ENCODE measurements at regions not wholly inside any gene's neighbourhood (a gene's known extent, or its start where the extent isn't known, plus 50 kb on each side); places are given as distances from the start of the nearest gene placed in this dataset.

- Histone ChIP-seq H3K27me3 (no peaks in the 10 kb centered on the region), H3K9me3 (ENCODE audit: low read depth) (no peaks in the 10 kb centered on the region), H3K4me3 (no peak overlapping the region), H3K4me1 (ENCODE audit: low read depth) (no peaks in the 10 kb centered on the region), H3K36me3 (no peaks in the 10 kb centered on the region), H3K27ac (no peak overlapping the region)
- no peak for DNase-seq (ENCODE audit: low read depth in 1 of 2, low spot score in 1 of 2)
- TF ChIP-seq CTCF (IDR thresholded peaks at IDR 0.05; ENCODE audit: low read depth, low read length): no peak
These were observed 94.4 kb downstream of the DTWD1 start for GRCh38 chr15:49715211-49715610.

DNA sequence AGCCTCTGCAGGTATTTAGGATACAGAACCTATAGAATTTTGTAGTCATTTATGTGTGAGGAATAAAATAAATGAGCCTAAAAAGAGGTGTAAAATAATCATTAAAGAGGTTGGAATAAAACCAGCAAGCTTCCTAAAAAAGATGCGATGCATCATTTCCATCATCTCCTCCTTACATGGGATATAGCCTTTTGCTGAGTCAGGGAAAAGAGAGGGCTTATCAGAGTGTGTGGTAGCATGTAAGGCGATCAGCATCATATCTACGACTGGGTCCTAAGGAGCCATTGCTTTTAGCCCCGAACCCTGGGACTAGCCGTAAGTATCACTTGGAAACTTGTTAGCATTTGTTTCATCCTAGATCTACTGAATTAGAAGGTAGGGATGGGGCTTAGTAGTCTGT is 94.9 kb downstream of the DTWD1 start:
- DNase-seq (ENCODE audit: low read depth in 1 of 2, low spot score in 1 of 2): no peak
- Histone ChIP-seq H3K36me3 (no peaks in the 10 kb centered on the region), H3K27ac (no peak overlapping the region), H3K4me1 (ENCODE audit: low read depth) (no peaks in the 10 kb centered on the region), H3K9me3 (ENCODE audit: low read depth) (no peaks in the 10 kb centered on the region), H3K27me3 (no peaks in the 10 kb centered on the region), H3K4me3 (no peak overlapping the region)
- TF ChIP-seq CTCF (IDR thresholded peaks at IDR 0.05; ENCODE audit: low read depth, low read length): no peak

DNA sequence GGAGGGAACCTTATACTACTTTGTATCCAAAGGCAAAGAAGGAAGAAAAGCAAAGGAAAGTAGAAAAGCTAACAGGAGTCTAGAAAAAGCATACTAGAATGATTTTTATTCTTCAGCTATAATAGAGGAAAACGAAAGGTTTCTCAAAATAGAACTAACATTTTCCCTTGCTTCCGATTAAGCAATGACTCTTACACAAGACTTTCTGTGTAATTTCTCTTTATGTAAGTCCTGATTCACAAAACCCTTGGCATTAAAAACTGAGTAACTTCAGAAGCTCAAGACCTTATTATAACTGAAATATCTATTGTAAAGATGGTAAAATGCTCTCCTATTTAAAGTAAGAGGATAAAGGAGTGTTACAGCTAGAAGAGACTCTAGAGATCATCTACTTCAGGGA is 97.4 kb downstream of the DTWD1 start:
- no peak overlapping the region for H3K4me3 ChIP-seq
- H3K9me3 ChIP-seq (ENCODE audit: low read depth): no peaks in the 10 kb centered on the region
- no peaks in the 10 kb centered on the region for H3K4me1 ChIP-seq (ENCODE audit: low read depth)
- no peak for TF ChIP-seq CTCF (IDR thresholded peaks at IDR 0.05; ENCODE audit: low read depth, low read length)
- no peaks in the 10 kb centered on the region for H3K36me3 ChIP-seq
- no peak overlapping the region for H3K27ac ChIP-seq
- DNase-seq (ENCODE audit: low read depth in 1 of 2, low spot score in 1 of 2): peak in 1 of 2 donors; percentile 82
- H3K27me3 ChIP-seq: no peaks in the 10 kb centered on the region

DNA sequence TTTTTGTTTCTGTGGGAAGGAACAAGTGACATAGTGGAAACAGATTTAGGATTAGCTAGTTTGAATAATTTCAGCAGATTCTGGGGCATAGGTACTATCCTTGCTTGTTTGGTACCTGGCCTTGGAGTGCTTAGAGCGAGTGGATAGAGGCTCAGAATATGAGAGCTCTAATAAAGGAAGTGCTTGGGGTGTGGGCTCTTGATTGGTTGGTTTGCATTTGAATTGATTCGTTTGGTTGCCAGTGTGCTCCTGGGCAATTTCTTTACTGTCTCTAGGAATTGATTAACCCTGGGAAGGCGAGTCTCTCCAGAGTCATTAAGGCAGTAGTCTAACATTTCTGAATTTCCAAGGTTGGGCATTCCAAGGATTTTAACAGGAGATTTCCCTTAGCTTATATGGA is 98.0 kb downstream of the DTWD1 start:
- Histone ChIP-seq H3K27me3 (no peaks in the 10 kb centered on the region), H3K36me3 (no peaks in the 10 kb centered on the region), H3K27ac (no peak overlapping the region), H3K4me3 (no peak overlapping the region), H3K4me1 (ENCODE audit: low read depth) (no peaks in the 10 kb centered on the region), H3K9me3 (ENCODE audit: low read depth) (no peaks in the 10 kb centered on the region)
- DNase-seq (ENCODE audit: low read depth in 1 of 2, low spot score in 1 of 2): no peak
- TF ChIP-seq CTCF (IDR thresholded peaks at IDR 0.05; ENCODE audit: low read depth, low read length): no peak

DNA sequence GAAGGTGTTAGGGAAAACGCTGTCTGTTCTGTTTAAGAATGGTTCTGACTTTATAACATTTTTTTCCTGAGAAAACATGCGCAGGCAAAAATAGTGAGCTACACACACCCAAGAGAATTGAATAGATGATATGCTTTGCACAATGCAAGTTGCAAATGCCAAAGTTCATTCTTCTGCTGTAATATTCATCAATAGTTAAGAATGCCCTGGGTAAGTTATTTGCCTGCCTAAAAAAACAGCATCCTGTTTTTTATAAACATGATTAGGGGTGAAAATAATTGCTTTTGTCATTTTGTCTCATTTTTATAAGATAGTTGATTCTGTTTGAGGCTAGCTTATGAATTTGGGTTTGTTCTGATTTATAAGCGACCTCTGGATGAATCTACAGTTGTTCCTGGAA is 99.4 kb downstream of the DTWD1 start:
- no peaks in the 10 kb centered on the region for H3K27me3 ChIP-seq
- H3K36me3 ChIP-seq: no peaks in the 10 kb centered on the region
- DNase-seq (ENCODE audit: low read depth in 1 of 2, low spot score in 1 of 2): no peak
- H3K4me1 ChIP-seq (ENCODE audit: low read depth): no peaks in the 10 kb centered on the region
- no peak overlapping the region for H3K27ac ChIP-seq
- no peak for TF ChIP-seq CTCF (IDR thresholded peaks at IDR 0.05; ENCODE audit: low read depth, low read length)
- no peak overlapping the region for H3K4me3 ChIP-seq
- no peaks in the 10 kb centered on the region for H3K9me3 ChIP-seq (ENCODE audit: low read depth)

DNA sequence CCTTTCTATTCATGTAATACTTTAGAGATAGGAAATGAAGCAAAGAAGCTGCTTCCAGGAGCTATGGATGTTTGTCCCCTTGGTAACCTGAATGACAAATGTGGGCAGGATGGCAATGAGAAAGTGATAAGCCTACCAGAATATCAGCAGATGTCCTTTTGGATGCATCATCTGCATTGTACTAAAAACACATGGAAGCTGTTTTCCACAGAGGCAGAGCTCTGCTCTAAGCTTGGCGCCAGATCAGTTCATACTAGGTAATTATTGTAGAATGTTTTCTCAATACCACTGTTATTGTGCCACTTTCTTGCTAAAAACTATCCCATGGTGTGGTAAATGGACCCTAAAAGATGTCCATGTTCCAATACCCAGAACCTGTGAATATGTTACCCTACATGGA is 100.2 kb downstream of the DTWD1 start:
- TF ChIP-seq CTCF (IDR thresholded peaks at IDR 0.05; ENCODE audit: low read depth, low read length): no peak

More for the DNA sequence above, 100.2 kb downstream of the DTWD1 start:
- no peak for DNase-seq (ENCODE audit: low read depth in 1 of 2, low spot score in 1 of 2)
- Histone ChIP-seq H3K27me3 (no peaks in the 10 kb centered on the region), H3K4me1 (ENCODE audit: low read depth) (no peaks in the 10 kb centered on the region), H3K36me3 (no peaks in the 10 kb centered on the region), H3K4me3 (no peak overlapping the region), H3K9me3 (ENCODE audit: low read depth) (no peaks in the 10 kb centered on the region), H3K27ac (no peak overlapping the region)

Measured in cardiac muscle cell (in vitro differentiated cells and primary cell).